ENCODE measurements at regions not wholly inside any gene's neighbourhood (a gene's known extent, or its start where the extent isn't known, plus 50 kb on each side); places are given as distances from the start of the nearest gene placed in this dataset.
"Not testable (repeated sequence)": the region's sequence is repeated elsewhere in the genome, so short reads cannot be mapped to it uniquely, and the experiment has no call there.

- DNase-seq = no peak
Observed at GRCh38 chr6:138666636-138667035, 106.9 kb upstream of the CCDC28A start.

- DNase-seq = no peak
Observed at GRCh38 chr6:138667408-138667807, 106.2 kb upstream of the CCDC28A start.

- DNase-seq = no peak
Observed at GRCh38 chr6:138671351-138671750, 102.2 kb upstream of the CCDC28A start.

GRCh38 chr6:138673346-138674014 lies 100.1 kb upstream of the CCDC28A start:
- DNase-seq = no peak

GRCh38 chr6:138674444-138674843 lies 99.1 kb upstream of the CCDC28A start:
- DNase-seq = not testable (repeated sequence)

- no peak for DNase-seq
Observed at GRCh38 chr6:138677538-138677937, 96.0 kb upstream of the CCDC28A start.

GRCh38 chr6:138678168-138678567 lies 95.4 kb upstream of the CCDC28A start:
- DNase-seq = no peak

- DNase-seq = no peak
Observed at GRCh38 chr6:138680085-138680484, 93.5 kb upstream of the CCDC28A start.

- DNase-seq = no peak
Observed at GRCh38 chr6:138681627-138682026, 91.9 kb upstream of the CCDC28A start.

GRCh38 chr6:138682704-138683527 lies 90.7 kb upstream of the CCDC28A start:
- no peak for DNase-seq

- DNase-seq = no peak
Observed at GRCh38 chr6:138685257-138685656, 88.3 kb upstream of the CCDC28A start.

- DNase-seq = no peak
Observed at GRCh38 chr6:138685781-138686180, 87.8 kb upstream of the CCDC28A start.

GRCh38 chr6:138688580-138688979 lies 85.0 kb upstream of the CCDC28A start:
- DNase-seq = no peak

GRCh38 chr6:138689849-138690248 lies 83.7 kb upstream of the CCDC28A start:
- DNase-seq = no peak

GRCh38 chr6:138690975-138691594 lies 82.5 kb upstream of the CCDC28A start:
- DNase-seq = no peak

GRCh38 chr6:138691595-138692057 lies 81.9 kb upstream of the CCDC28A start:
- DNase-seq = peak; percentile 34

- peak; percentile 69 for DNase-seq
Observed at GRCh38 chr6:138692058-138692977, 81.3 kb upstream of the CCDC28A start.

- DNase-seq = peak; percentile 79
Observed at GRCh38 chr6:138692978-138693909, 80.3 kb upstream of the CCDC28A start.

GRCh38 chr6:138695193-138695592 lies 78.4 kb upstream of the CCDC28A start:
- DNase-seq = no peak

- DNase-seq = no peak
Observed at GRCh38 chr6:138714493-138714892, 59.1 kb upstream of the CCDC28A start.

- DNase-seq = no peak
Observed at GRCh38 chr6:138716013-138716412, 57.6 kb upstream of the CCDC28A start.
